ENCODE measurements at regions not wholly inside any gene's neighbourhood (a gene's known extent, or its start where the extent isn't known, plus 50 kb on each side); places are given as distances from the start of the nearest gene placed in this dataset.
"Not testable (repeated sequence)": the region's sequence is repeated elsewhere in the genome, so short reads cannot be mapped to it uniquely, and the experiment has no call there.

GRCh38 chrX:45986081-45986480, 559.1 kb downstream of the ZNF674 start:
- no peak overlapping the region for H3K4me3 ChIP-seq (replicated peaks in 1 of 3)
- no peaks in the 10 kb centered on the region for H3K9me3 ChIP-seq
- no peak overlapping the region for H3K27ac ChIP-seq
- TF ChIP-seq POLR2A (IDR thresholded peaks at IDR 0.05) (no peak), CTCF (IDR thresholded peaks at IDR 0.05) (no peak)
- no peaks in the 10 kb centered on the region for H3K4me1 ChIP-seq
- no peaks in the 10 kb centered on the region for H3K27me3 ChIP-seq
- DNase-seq = no peak
- H3K36me3 ChIP-seq = no peaks in the 10 kb centered on the region
- WGBS, 2 donors = 83 to 91% methylated on average over 1 of the region's 1 CpG
- intact Hi-C loops (cut with DNase I) = no loop called here

GRCh38 chrX:45982958-45983727, 562.1 kb downstream of the ZNF674 start:
- not testable (repeated sequence) for DNase-seq, H3K27me3 ChIP-seq
- WGBS, 2 donors = 94 to 95% methylated on average over 4 to 13 of the region's 14 CpGs

GRCh38 chrX:45980726-45981125, 564.5 kb downstream of the ZNF674 start:
- Histone ChIP-seq H3K27ac (no peak overlapping the region), H3K4me1 (no peaks in the 10 kb centered on the region), H3K36me3 (no peaks in the 10 kb centered on the region), H3K4me3 (replicated peaks in 1 of 3) (no peak overlapping the region), H3K27me3 (no peaks in the 10 kb centered on the region), H3K9me3 (no peaks in the 10 kb centered on the region)
- no peak for TF ChIP-seq POLR2A (IDR thresholded peaks at IDR 0.05)
- no peak for TF ChIP-seq CTCF (IDR thresholded peaks at IDR 0.05)
- intact Hi-C loops (cut with DNase I) = no loop called here
- no peak for DNase-seq
- WGBS, 2 donors = 59 to 94% methylated on average over 2 of the region's 2 CpGs

More at GRCh38 chrX:45982958-45983727, 562.1 kb downstream of the ZNF674 start:
- H3K9me3 ChIP-seq; H3K4me3 ChIP-seq (replicated peaks in 1 of 3); H3K4me1 ChIP-seq; intact Hi-C loops (cut with DNase I); H3K27ac ChIP-seq; H3K36me3 ChIP-seq: not testable (repeated sequence)

- Histone ChIP-seq H3K36me3 (no peaks in the 10 kb centered on the region), H3K9me3 (no peaks in the 10 kb centered on the region), H3K27me3 (no peaks in the 10 kb centered on the region), H3K4me1 (no peaks in the 10 kb centered on the region), H3K27ac (no peak overlapping the region), H3K4me3 (replicated peaks in 1 of 3) (no peak overlapping the region)
- intact Hi-C loops (cut with DNase I) = no loop called here
- DNase-seq = no peak
- TF ChIP-seq POLR2A (IDR thresholded peaks at IDR 0.05) = no peak
- no peak for TF ChIP-seq CTCF (IDR thresholded peaks at IDR 0.05)
Measured at GRCh38 chrX:45975633-45976032, 569.6 kb downstream of the ZNF674 start.

GRCh38 chrX:45972636-45973035, 572.6 kb downstream of the ZNF674 start:
- intact Hi-C loops (cut with DNase I) = no loop called here
- no peak for DNase-seq
- Histone ChIP-seq H3K27me3 (no peaks in the 10 kb centered on the region), H3K36me3 (no peaks in the 10 kb centered on the region), H3K27ac (no peak overlapping the region), H3K4me1 (no peaks in the 10 kb centered on the region), H3K9me3 (no peaks in the 10 kb centered on the region), H3K4me3 (replicated peaks in 1 of 3) (no peak overlapping the region)
- TF ChIP-seq CTCF (IDR thresholded peaks at IDR 0.05) (no peak), POLR2A (IDR thresholded peaks at IDR 0.05) (no peak)
- WGBS, 2 donors = 65 to 75% methylated on average over 4 of the region's 4 CpGs

All from thyroid gland (tissue), 4 donors.